Ishikawa (cell line): ENCODE measurements at regions not wholly inside any gene's neighbourhood (a gene's known extent, or its start where the extent isn't known, plus 50 kb on each side); places are given as distances from the start of the nearest gene placed in this dataset.

ENCODE experiments used
- CEBPB ChIP-seq: IDR thresholded peaks from 2 replicates; pipeline ENCODE4 v1.6.1; 2012
- CREB1 ChIP-seq: IDR thresholded peaks from 2 replicates; pipeline ENCODE4 v1.6.1; 2012; ENCODE audit warnings: low read depth
- EGR1 ChIP-seq: IDR thresholded peaks from 2 replicates; pipeline ENCODE4 v1.6.1; 2012
- EP300 ChIP-seq: IDR thresholded peaks from 2 replicates; pipeline ENCODE4 v1.6.1; 2012; ENCODE audit warnings: borderline replicate concordance
- FOXM1 ChIP-seq: IDR thresholded peaks from 2 replicates; pipeline ENCODE4 v1.6.1; 2012; ENCODE audit warnings: low read depth, borderline replicate concordance
- MAX ChIP-seq: IDR thresholded peaks from 2 replicates; pipeline ENCODE4 v1.6.1; 2012
- NFIC ChIP-seq: IDR thresholded peaks from 2 replicates; pipeline ENCODE4 v1.6.1; 2012
- RAD21 ChIP-seq: IDR thresholded peaks from 2 replicates; pipeline ENCODE4 v1.6.1; 2012; ENCODE audit warnings: low read depth
- REST ChIP-seq: IDR thresholded peaks from 2 replicates; pipeline ENCODE4 v1.6.1; 2012; ENCODE audit warnings: low read depth, mild to moderate bottlenecking
- TAF1 ChIP-seq: IDR thresholded peaks from 2 replicates; pipeline ENCODE4 v1.6.1; 2012; ENCODE audit warnings: low read depth, mild to moderate bottlenecking
- TEAD4 ChIP-seq: IDR thresholded peaks from 2 replicates; pipeline ENCODE4 v1.6.1; 2012
- USF1 ChIP-seq: IDR thresholded peaks from 2 replicates; pipeline ENCODE4 v1.6.1; 2012
- YY1 ChIP-seq: IDR thresholded peaks from 2 replicates; pipeline ENCODE4 v1.6.1; 2012; ENCODE audit warnings: low read depth
- ZBTB7A ChIP-seq: IDR thresholded peaks from 2 replicates; pipeline ENCODE4 v1.6.1; 2012; ENCODE audit warnings: low read depth

- TF ChIP-seq RAD21 (no peak), REST (no peak), EP300 (no peak), CEBPB (no peak), NFIC (no peak), TAF1 (no peak), USF1 (no peak), MAX (no peak), TEAD4 (no peak), ZBTB7A (no peak), CREB1 (no peak), YY1 (no peak), EGR1 (no peak), FOXM1 (no peak)
Measured at GRCh38 chr14:101197595-101198397, 294.3 kb upstream of the RTL1 start.
